ENCODE measurements at regions not wholly inside any gene's neighbourhood (a gene's known extent, or its start where the extent isn't known, plus 50 kb on each side); places are given as distances from the start of the nearest gene placed in this dataset.

GRCh38 chr11:59302991-59303390, 55.7 kb upstream of the OR5AN1 start:
- no peaks in the 10 kb centered on the region for H3K27me3 ChIP-seq
- intact Hi-C loops (cut with DNase I) = no loop called here
- H3K4me3 ChIP-seq = no peak overlapping the region
- H3K9me3 ChIP-seq = no peaks in the 10 kb centered on the region
- TF ChIP-seq POLR2AphosphoS5 (IDR thresholded peaks at IDR 0.05; ENCODE audit: insufficient read depth in 1 of 2, low read depth in 1 of 2) = no peak
- TF ChIP-seq, protein P1, sequence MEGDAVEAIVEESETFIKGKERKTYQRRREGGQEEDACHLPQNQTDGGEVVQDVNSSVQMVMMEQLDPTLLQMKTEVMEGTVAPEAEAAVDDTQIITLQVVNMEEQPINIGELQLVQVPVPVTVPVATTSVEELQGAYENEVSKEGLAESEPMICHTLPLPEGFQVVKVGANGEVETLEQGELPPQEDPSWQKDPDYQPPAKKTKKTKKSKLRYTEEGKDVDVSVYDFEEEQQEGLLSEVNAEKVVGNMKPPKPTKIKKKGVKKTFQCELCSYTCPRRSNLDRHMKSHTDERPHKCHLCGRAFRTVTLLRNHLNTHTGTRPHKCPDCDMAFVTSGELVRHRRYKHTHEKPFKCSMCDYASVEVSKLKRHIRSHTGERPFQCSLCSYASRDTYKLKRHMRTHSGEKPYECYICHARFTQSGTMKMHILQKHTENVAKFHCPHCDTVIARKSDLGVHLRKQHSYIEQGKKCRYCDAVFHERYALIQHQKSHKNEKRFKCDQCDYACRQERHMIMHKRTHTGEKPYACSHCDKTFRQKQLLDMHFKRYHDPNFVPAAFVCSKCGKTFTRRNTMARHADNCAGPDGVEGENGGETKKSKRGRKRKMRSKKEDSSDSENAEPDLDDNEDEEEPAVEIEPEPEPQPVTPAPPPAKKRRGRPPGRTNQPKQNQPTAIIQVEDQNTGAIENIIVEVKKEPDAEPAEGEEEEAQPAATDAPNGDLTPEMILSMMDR (IDR thresholded peaks at IDR 0.05) = no peak
- TF ChIP-seq POLR2A (IDR thresholded peaks at IDR 0.05) = no peak
- DNase-seq (ENCODE audit: extremely low spot score in 2 of 2) = no peak
- H3K4me1 ChIP-seq = no peaks in the 10 kb centered on the region
- no peak overlapping the region for H3K27ac ChIP-seq
- no peaks in the 10 kb centered on the region for H3K36me3 ChIP-seq

DNA sequence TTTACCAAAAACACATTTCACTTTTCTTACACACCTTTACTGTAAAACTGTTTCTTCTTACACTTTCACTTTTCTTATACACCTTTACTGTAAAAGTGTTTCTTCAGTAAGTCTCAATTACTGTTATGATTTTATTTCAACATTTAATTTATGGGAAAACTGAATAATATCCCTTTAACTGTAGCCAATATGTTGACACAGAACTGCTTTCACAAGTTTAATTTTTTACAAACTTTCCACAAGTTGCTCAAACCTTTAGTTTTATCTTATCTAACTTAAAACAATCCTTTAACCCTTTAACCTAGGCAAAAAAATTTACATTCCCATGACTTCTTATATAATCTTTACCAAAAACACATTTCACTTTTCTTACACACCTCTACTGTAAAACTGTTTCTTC, 63.3 kb upstream of the OR5AN1 start:
- intact Hi-C loops (cut with DNase I) = no loop called here
- DNase-seq (ENCODE audit: extremely low spot score in 2 of 2) = no peak
- Histone ChIP-seq H3K4me1 (no peaks in the 10 kb centered on the region), H3K27me3 (no peaks in the 10 kb centered on the region), H3K27ac (no peak overlapping the region), H3K4me3 (no peak overlapping the region), H3K36me3 (no peaks in the 10 kb centered on the region), H3K9me3 (no peaks in the 10 kb centered on the region)
- no peak for TF ChIP-seq POLR2AphosphoS5 (IDR thresholded peaks at IDR 0.05; ENCODE audit: insufficient read depth in 1 of 2, low read depth in 1 of 2)
- TF ChIP-seq, protein P1 (IDR thresholded peaks at IDR 0.05) = no peak
- TF ChIP-seq POLR2A (IDR thresholded peaks at IDR 0.05) = no peak

DNA sequence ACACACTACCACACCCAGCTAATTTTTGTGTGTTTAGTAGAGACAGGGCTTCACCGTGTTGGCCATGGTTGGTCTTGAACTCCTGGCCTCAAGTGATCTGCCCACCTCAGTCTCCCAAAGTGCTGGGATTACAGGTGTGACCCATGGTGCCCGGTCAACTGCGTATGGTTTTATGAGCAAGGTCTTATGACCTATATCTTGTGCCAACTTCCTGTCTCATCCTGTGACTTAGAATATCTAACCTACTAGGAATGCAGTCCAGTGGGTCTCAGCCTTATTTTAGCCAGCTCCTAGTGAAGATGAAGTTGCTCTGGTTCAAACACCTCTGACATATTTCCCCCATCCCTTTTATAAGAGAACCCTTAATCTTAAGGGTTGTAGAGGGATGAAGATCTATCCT, 66.1 kb upstream of the OR5AN1 start:
- intact Hi-C loops (cut with DNase I) = no loop called here
- Histone ChIP-seq H3K36me3 (no peaks in the 10 kb centered on the region), H3K27me3 (no peaks in the 10 kb centered on the region), H3K4me3 (no peak overlapping the region), H3K27ac (no peak overlapping the region), H3K9me3 (no peaks in the 10 kb centered on the region), H3K4me1 (no peaks in the 10 kb centered on the region)
- TF ChIP-seq, protein P1 (IDR thresholded peaks at IDR 0.05) = no peak
- TF ChIP-seq POLR2A (IDR thresholded peaks at IDR 0.05) (no peak), POLR2AphosphoS5 (IDR thresholded peaks at IDR 0.05; ENCODE audit: insufficient read depth in 1 of 2, low read depth in 1 of 2) (no peak)
- DNase-seq (ENCODE audit: extremely low spot score in 2 of 2) = no peak

DNA sequence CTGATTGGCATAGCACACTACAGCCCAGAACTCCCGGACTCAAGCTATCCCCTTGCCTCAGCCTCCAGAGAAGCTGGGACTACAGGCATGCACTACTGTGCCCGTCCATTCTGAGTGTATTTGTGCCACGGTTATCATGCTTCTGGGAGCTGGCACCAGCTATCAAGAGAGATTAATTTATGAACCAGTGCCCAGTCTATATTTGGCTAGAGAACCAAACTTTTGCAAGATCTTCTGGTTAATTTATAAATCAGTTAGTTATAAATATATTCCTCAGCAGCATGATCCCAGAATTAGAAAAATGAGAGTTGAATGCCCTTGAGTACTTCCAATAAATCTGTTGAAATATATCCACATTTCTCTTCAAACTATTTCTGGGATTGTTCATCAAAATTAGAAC, 67.5 kb upstream of the OR5AN1 start:
- Histone ChIP-seq H3K4me1 (no peaks in the 10 kb centered on the region), H3K4me3 (no peak overlapping the region), H3K27ac (no peak overlapping the region), H3K27me3 (no peaks in the 10 kb centered on the region), H3K9me3 (no peaks in the 10 kb centered on the region), H3K36me3 (no peaks in the 10 kb centered on the region)
- intact Hi-C loops (cut with DNase I) = no loop called here
- no peak for DNase-seq (ENCODE audit: extremely low spot score in 2 of 2)
- TF ChIP-seq POLR2A (IDR thresholded peaks at IDR 0.05) (no peak), POLR2AphosphoS5 (IDR thresholded peaks at IDR 0.05; ENCODE audit: insufficient read depth in 1 of 2, low read depth in 1 of 2) (no peak)

DNA sequence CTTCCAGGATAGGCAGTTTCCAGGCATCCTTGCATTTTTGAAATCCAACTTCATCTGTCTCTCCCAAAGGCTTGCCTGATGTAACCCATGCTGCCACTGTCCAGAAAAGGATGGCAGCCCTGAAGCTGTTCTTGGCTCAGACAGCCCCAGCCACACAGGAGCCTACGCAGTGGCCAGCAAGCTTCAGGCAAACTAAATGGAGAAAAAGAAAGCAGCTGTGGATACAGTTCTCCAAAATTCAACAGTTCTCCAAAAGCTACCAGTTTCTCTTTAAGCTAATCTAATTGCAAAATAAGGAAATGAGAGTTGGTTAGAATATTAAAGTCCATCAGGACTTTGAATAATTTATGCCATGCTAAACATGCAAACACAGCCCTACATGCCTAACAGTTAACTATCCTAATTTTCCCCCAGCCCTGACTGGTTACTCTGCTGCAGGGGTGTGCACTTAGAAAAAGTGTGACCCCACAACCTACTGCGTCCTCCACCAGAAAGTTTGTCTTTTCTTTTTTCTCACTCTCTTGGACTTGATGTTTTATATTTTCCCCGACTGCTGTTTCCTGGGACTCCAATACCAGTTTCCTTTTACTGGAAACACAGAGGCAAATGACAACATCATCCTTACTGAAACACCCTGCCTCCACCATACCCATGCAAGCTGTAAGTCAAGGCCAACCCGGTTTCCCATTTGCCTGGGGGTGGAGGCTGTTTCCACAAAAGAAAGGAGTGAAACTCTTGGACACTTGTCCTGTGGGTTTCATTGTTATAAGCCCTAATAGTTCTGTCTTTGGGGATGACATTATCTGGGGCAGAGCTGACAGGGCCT, 69.1 kb upstream of the OR5AN1 start:
- H3K4me3 ChIP-seq = no peak overlapping the region
- no peak overlapping the region for H3K27ac ChIP-seq
- intact Hi-C loops (cut with DNase I) = loop anchor here (10.0 kb wide), 1 partner anchor 75 kb away; the partner anchor contains the start of gene MPEG1
- no peak for TF ChIP-seq POLR2AphosphoS5 (IDR thresholded peaks at IDR 0.05; ENCODE audit: insufficient read depth in 1 of 2, low read depth in 1 of 2)
- no peak for TF ChIP-seq POLR2A (IDR thresholded peaks at IDR 0.05)
- TF ChIP-seq, protein P1 (IDR thresholded peaks at IDR 0.05) = no peak
- no peaks in the 10 kb centered on the region for H3K9me3 ChIP-seq
- H3K27me3 ChIP-seq = no peaks in the 10 kb centered on the region
- no peaks in the 10 kb centered on the region for H3K4me1 ChIP-seq
- no peaks in the 10 kb centered on the region for H3K36me3 ChIP-seq
- no peak for DNase-seq (ENCODE audit: extremely low spot score in 2 of 2)
